GM21576 (cell line): ENCODE measurements at regions not wholly inside any gene's neighbourhood (a gene's known extent, or its start where the extent isn't known, plus 50 kb on each side); places are given as distances from the start of the nearest gene placed in this dataset.
"Not testable (repeated sequence)": the region's sequence is repeated elsewhere in the genome, so short reads cannot be mapped to it uniquely, and the experiment has no call there.

Experiments
- ATAC-seq: cut with Tn5 transposase; IDR thresholded peaks from one replicate; pipeline ENCODE4 v1.9.1; 2021; ENCODE audit warnings: mild to moderate bottlenecking, moderate library complexity; ENCODE audit not compliant: unreplicated experiment

DNA sequence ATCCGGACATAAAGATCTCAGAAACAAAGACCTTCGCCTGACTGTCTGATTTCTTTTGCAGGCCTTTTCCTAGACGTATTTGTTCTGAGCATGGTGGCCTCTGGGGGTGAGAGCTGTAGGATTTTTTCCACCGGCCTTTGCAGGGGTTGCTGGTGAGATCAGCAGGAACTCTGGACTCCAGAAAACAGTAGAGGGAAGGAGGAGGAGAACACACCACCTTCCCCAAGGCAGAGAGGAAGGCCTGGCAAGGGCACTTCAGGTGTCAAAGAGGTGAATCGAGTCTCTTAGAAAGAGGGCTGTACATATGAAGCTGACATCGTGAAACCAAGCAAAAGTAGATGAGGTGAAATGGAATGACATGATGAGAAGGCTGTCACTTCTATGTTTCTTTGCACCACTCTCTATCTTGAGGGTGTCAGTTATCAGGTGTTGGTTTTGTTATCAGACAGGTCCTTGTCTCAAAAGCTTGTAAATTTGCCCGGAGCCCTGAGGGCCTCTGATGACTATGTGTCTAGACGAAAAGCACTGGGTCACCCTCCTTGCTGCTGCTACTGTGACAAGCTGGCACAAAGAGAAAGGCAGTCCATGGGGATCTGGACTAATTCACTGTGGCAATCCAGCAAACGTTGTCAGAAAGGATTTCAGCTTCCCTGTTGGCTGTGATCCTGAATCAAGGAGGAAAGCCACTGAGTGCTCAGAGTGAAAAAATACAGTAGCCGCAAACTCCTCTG, 91.3 kb upstream of the MAP3K7 start:
- no peak for ATAC-seq

DNA sequence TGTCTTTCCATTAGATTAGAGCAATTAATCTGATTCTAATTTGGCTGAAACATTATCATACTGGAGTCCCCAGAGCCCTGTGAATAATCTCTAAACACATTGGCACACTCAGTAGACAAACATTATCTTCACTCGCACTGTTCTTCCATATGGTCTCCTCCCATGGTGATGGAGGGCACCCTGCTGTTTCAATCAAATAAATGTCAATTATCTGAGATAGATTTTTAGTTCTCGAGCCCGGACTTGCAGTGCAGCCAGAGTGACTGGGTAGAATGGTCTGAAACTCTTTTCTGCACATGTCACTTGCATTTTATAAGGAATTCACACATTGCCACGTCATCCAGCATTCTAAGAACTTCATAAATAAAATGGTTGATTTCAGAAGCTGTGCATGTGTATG, 90.6 kb upstream of the MAP3K7 start:
- ATAC-seq = no peak

- ATAC-seq = no peak
These were observed 89.8 kb upstream of the MAP3K7 start for GRCh38 chr6:90676516-90677300.

DNA sequence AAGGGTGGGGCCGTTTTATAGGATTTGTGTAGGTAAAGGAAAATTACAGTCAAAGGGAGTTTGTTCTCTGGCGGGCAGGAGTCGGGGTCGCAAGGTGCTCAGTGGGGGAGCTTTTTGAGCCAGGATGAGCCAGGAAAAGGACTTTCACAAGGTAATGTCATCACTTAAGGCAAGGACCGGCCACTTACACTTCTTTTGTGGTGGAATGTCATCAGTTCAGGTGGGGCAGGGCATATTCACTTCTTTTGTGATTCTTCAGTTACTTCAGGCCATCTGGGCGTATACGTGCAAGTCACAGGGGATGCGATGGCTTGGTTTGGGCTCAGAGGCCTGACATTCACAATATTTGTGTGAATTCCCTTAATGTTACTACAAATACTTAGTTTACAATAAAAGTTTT, 88.2 kb upstream of the MAP3K7 start:
- ATAC-seq = not testable (repeated sequence)

DNA sequence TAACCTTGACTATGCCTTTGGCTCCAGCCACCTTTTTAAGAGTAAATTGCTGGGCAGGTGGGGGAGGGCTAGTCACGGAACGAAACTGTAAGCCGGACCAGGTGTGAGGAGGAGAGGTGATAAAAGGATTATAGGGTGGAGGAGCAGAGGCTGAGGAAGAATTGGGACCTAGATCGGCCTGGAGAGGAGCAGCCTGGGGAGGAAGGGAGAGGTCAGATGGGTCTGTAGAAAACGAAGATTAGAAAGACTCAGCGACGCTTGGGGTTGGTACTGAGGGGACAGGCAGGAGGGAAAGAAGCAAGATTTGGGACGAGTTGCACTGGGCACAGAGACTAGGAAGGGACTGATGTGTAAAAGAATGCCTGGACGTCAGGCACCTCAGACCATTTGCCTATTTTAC, 87.2 kb upstream of the MAP3K7 start:
- not testable (repeated sequence) for ATAC-seq

GRCh38 chr6:90669846-90670245, 83.0 kb upstream of the MAP3K7 start:
- no peak for ATAC-seq

DNA sequence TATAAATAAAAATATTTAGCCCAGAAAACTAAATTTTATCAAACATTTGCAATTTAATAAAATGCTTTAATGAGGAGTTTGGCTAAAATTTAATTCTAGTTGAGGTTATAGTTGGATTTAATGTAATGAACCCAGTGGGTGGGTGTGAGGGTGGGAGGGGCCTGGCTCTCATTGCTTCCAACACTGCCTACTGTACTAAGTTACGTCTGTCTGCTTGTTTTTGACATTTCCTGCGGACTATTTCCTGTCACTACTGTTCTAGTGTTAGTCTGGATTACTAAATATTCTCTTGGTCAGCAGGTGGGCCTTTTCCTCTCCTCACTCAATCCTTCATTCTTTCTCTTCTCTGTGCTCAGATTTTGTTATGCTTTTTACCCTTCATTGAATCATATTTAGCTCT, 82.5 kb upstream of the MAP3K7 start:
- no peak for ATAC-seq

- no peak for ATAC-seq
These were observed 81.3 kb upstream of the MAP3K7 start for GRCh38 chr6:90668141-90668540.

DNA sequence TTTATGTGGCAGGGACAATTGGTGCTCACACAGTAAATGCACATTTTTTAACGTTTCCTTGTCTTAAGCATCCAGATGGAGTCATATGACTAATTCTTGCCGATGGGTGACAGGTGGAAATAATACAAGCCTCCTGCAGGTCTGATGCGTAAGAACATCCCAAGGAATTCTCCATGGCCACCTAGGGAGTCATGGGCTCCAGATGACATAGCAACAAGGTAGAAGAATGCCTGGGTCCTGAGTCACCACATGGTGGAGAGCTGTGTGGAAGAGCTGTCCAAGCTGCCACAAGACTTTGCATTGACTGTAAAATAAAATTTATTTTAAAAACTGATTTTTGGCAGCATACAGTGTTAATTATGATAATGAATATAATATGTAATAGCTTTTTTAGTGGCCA, 77.0 kb upstream of the MAP3K7 start:
- ATAC-seq = no peak

DNA sequence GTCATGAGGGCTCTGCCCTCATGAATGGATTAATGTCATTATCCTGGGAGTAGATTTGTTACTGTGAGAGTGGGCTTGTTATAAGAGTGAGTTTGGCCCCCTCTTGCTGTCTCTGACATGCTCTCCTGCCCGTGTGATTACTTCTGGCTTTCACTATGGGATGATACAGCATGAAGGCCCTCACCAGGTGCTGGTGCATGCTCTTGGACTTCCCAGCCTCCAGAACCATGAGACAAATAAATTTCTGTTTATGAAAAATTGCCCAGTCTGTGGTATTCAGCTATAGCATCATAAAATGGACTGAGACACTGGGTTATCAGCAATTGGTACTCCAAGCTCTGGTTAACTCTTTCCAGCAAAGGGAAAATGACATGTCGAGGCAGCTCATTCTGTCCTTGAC, 76.2 kb upstream of the MAP3K7 start:
- no peak for ATAC-seq

- no peak for ATAC-seq
These were observed 74.1 kb upstream of the MAP3K7 start for GRCh38 chr6:90660931-90661330.

DNA sequence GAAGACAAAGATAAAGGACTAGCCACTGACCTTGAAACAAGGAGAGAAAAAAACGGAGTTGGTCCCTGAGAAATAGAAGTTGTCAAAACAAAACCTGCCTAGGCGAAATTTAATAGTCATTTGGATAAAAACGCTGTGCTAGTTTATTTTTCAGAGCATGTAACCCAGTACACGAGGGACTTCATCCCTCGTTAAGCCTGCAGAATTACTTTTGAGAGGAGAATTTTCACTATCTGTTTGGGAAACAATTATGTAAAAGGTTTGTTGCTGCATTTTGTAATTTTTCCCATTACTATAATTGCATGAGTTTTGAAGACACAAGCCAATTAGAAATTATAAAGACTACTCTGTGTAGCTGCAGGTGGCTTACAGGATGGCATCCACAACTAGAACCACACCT, 71.6 kb upstream of the MAP3K7 start:
- ATAC-seq = no peak

DNA sequence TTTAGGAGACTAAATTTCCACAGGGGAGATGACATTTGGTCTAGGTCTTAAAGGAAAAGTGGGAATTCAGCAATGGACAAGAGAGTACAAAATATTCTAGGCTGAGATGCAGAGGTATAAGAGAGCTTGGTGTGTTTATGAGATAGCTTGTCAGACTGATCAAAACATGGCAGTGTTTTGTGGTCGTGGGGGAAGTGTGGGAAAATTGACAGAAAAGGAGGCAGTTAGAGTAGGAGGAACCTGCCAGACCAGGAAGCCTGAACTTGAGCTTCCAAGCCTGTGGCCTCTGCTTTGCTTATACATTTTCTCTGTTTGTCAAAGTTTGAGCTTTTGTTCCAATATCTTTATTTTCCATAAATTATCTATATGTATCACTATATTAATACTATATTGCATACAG, 69.5 kb upstream of the MAP3K7 start:
- ATAC-seq = no peak

DNA sequence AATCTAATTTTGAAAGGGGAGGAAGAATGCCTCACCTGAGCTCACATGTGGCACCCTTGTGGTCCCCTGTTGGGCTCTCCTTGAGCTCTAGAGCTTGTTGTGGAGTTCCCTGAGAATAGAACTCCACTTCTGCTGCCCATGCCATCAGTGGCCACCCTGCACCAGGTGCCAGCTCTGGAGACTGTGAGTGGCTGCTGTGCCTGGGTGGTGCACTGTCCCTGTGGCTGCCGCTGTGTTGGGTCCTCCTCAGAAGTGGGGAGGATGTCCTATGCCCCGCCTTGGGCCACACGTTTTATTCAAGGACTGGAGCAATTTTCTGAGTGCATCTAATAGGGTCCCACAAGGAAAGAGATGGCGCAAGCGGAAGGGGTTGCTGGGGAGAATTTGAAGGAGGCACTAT, 67.9 kb upstream of the MAP3K7 start:
- ATAC-seq = no peak

- no peak for ATAC-seq
These were observed 67.3 kb upstream of the MAP3K7 start for GRCh38 chr6:90654166-90654565.

- no peak for ATAC-seq
These were observed 66.9 kb upstream of the MAP3K7 start for GRCh38 chr6:90653750-90654149.

DNA sequence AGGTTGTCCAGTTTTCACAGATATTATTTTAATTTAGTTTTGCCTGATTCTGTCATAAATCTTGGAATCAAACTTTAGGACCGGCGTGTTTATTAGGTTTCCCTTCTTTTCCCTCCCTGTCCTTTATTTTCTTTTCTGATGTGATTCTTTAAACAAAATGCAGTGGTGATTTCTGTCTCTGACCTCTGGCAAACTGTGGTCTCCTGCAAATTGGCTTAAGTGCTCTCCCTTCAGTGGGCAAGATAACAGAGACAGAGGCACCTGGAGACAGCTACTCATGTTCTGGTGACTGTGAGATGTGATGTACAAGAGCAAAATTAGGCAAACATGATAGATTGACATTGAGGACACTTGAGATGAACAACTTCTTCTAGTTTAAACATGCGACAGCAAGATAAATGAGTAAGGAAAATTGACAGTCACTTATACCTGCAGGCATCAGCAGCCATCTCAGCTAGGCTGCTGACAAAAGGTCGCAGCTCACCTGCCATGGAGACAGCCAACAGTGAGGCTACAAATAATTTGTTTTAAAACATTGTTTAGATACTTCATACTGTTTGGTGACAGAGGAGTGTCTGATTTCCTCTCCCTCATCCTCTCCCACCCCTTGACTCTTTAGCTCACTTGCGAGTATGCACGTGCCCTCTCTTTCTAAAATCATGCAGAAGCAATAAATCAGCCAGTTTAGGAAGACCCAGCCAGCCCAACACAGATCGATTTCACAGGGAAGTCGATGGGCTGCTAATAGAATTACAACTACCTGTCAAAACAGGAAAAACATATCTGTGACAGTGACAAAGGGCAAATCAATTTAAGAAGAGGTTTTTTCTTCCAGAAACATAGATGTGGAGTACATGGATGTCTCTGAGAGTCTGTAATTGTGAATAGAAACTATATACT, 63.4 kb upstream of the MAP3K7 start:
- no peak for ATAC-seq

GRCh38 chr6:90648873-90649272, 62.0 kb upstream of the MAP3K7 start:
- ATAC-seq = no peak

GRCh38 chr6:90646940-90647339, 60.1 kb upstream of the MAP3K7 start:
- no peak for ATAC-seq

DNA sequence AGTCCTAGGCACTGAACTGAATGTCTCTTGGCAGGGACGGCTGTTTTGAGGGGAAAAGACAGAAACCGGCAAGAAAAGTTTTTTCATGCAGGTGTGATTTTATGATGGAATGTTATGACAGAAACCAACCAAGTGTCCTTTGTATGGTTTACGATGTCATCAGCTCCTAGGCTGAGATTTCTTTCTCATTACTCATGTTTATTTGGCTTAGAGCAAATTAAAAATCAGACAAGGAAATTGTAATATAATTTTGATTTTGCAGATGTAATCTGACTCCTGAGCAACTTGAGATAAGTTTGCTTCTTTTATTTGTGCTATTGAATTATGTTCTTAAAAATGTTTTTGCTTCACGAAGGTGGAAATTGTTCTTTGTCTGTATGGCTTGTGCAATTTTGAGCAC, 58.8 kb upstream of the MAP3K7 start:
- ATAC-seq = no peak

GRCh38 chr6:90644492-90644891, 57.6 kb upstream of the MAP3K7 start:
- no peak for ATAC-seq

- ATAC-seq = no peak
These were observed 56.5 kb upstream of the MAP3K7 start for GRCh38 chr6:90643381-90643780.
